Activated CD8-positive, alpha-beta memory T cell treated with anti-CD3 and anti-CD28 coated beads, Interleukin-2, amount 50 U/mL, for 4 hours (primary cell): ENCODE measurements at regions not wholly inside any gene's neighbourhood (a gene's known extent, or its start where the extent isn't known, plus 50 kb on each side); places are given as distances from the start of the nearest gene placed in this dataset.
"Not testable (repeated sequence)": the region's sequence is repeated elsewhere in the genome, so short reads cannot be mapped to it uniquely, and the experiment has no call there.

ENCODE experiments used
- DNase-seq: peaks from one replicate; pipeline ENCODE4 v3.0.0-alpha.2; 2020

DNA sequence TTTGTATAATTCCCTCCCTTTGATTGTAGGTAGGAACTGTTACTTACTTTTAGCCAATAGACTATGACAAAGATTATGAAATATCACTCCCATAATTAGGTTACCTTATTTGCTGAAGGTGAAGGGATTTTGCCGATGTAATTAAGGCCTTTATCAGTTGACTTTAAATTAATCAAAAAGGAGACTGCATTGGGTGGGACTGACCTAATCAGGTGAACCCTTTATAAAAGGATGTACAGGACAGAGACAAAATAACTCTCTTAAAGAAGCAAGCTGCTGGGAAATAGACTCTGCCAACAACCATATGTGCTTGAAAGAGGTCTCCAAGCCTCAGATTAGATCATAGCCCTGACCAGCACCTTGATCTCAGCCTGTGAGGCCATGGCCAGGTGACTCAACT, 167.6 kb downstream of the SOX3 start:
- DNase-seq: no peak

DNA sequence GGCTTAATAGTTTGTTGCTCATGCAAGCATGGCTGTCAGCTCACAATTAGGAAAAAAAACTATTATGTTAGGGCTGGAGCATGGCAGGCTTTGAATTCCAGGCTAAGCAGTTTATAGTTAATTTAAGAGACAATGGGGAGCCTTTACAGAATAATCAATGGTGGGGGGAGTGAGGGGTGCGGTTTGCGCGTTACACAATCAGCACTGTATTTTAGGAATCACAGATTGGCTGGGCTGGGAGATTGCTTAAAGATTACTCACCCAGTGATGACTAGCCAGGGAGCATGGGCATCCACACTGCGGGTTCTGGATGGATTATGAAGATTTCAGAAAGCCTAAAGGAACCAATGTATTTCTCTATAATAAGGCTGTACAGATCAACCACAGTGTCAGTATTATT, 186.6 kb downstream of the SOX3 start:
- no peak for DNase-seq

DNA sequence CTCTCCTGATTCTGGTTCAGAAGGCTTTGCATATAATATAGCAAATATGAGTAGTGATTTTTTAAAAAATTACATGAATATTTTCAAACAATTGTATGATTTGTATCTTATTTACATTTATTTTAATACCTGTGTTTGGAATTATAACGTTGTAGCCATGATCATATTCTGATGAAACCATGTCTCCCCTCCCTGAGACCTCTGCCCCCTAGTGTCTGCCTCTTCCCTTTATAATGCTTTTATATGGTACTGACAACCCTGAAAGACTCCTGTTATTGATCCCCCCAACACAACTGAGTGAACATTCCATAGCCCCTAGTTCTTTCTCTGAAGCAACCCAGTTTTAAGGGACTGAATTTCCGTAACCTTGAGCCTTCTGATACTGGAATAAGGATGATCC, 187.4 kb downstream of the SOX3 start:
- DNase-seq: no peak

DNA sequence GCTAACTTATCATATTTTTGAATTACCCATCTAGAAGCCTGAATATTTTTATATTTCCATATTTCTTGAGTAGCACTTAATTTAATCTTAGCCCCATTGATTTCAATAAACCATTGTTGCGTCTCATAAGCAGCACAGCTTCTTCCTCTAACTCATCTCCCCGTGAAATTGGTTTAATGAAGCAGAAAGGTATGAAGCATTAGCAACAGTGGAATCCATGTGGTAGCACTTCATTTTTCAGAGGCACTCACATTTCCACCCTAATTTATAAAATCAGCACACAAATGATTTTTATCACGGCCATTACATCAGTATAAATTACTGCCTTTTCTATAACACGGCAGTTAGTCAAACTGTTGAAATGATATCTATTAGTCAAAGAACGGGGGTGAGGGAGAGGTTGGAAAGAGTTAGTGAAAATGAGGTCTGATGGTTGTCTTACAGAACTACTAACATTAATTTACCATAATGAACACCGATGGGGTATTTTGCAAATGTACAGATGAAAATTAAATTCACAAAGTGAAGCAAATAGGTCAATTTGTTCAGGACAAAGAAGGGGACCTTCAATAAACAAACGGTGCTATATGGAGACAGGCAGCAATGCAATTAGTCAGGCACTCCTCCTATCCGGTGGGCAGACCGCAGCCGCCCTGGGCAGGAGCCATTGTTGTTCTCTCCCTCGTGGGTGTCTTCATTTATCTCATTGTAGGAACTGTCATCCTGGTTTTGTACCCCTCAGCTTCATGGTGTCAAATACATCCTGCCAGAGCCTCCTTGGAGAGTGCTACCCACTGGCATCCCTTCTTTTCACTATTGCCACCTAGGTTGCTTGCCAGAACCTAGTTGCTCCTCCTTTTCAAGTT, 205.7 kb downstream of the SOX3 start:
- DNase-seq: no peak

DNA sequence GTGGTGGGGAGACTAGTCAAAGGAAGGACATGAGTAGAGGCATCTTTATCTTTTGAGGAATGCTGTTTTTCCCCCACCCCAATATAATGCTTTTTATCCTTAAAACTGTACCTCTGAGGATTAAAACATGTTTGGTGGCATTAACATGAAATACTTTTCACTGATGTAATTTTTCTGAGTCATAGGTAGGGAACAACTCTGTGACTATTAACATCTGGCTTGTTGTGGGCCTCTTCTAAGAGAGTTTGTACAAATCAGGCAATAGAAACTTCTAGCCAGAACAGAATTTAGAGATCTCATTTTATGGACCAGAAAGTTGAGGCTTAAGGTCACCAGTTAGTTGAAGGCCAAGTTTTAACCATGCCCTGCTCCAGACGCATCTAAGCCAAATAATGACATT, 207.6 kb downstream of the SOX3 start:
- no peak for DNase-seq

DNA sequence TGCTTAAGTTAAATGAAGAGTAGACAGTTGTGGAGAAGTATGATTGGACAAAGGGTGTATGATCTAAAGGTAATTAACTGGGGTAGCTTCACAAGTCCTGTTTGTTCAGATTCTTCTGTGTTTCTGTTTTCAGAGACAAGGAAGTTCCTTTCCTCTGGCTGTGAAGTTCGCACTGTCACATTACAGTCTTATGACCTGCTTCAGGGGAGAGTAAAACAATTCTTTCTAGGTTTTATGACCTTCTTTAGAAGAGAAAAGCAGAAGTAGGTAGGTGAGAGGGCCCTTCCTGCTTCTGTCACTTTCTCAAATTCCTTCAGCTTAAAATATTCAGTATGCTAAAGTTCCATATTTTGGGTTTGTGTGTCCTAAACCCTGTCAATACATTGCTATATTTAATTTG, 211.9 kb downstream of the SOX3 start:
- no peak for DNase-seq

DNA sequence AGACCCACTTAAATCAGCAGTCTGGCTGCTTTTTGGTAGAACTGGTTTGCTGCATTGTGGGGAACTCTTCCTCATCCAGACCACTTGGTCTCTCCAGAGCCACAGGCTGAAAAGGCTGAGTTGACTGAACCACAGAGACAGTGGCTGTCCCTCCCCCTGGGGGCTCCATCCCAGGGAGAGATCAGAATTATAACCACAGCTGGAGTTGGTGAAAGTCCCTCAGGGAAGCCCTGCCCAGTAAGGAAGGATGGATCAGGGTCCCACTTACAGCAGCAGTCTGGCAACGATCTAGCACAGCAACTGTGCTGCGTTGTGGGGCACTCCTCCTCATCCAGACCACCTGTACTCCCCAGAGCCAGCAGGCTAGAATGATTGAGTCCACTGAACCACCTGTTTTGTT, 212.7 kb downstream of the SOX3 start:
- DNase-seq: no peak

DNA sequence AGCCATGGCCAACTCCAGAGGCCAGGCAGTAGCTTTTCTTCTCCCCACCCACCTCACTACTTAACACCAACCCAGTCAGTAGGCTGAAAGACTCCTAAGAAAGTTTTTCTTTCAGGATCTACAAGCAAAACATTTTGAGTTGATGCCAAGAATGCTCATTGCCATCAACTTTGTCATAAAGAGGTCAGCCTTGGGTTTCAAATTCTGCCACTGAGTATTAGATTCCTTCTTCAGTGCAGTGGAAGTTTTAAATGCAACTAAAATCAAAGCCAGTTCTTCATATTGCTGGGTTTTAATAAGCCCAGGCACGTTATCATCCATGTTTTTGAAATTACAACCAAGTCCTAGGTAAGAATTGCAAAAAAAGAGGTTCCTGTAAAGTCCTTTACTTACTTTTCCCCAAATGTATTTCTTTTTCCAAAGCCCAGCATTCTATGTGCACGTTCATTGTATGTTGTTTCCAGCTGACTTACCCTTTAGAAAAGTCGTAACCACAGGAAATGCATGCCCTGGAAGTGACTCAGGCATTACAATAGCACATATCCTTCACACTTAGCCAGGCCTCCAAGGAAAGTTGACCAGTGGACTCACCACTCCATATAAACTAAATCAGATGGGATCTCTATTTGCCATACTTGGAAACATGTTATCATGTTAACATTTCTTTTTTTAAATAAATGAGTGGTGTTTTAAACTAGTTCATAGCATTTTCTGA, 229.9 kb downstream of the SOX3 start:
- DNase-seq: no peak

DNA sequence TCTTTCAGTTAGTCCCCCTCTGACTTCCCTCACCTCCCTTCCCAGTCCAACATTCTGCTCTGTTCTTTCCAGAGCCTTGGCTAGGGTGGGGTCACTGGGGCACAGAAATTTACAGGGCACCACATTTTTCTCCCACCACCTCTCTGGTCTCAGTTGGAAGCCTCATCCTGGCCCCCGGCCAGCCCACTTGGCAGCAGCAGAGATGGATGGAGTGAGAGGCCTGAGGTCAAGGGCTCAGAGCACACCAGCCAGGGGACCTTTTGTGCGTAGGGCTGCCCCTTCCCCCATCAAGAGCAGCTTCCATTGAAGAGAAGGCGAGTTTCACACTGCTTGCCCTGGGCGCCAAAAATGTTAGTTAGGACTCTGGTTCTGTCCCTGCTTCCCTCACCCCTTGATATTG, 230.9 kb downstream of the SOX3 start:
- DNase-seq: no peak

DNA sequence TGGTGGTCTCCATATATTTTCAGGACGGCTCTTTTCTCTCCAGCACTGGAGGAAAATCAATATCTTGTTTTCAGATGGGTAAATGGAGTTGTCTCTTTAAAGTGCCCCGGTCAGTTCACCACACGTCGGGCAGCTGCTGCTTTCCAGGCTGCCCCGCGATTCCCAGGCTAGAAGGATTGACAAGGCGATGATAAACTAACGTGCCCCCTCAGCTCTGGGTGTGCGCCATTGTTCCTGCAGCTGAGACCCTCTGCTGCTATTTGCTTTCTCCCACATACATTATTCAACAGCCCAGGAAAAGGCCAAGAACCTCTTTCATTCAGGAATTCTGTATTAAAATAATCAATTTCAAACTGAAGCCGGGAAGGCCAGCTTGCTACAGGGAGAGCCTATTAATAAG, 254.5 kb downstream of the SOX3 start:
- DNase-seq: no peak

DNA sequence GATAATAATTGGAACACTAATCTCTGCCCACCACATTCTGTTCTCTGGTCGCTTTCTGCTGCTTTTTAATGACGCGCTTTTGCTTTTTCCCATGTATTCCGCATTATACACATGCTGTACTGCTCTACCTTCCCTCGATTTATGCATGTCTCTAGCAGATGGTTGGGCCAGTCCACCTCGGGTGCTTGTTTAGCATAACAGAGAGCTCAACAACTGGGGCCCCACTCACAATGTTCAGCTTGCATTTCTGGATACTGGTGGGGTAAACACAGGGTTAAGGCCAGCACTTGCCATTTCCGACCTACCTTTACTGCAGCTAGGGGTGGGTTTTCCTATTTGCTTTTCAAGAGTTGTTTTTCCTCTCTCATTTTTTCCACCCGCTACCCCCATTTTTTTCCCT, 255.8 kb downstream of the SOX3 start:
- no peak for DNase-seq

DNA sequence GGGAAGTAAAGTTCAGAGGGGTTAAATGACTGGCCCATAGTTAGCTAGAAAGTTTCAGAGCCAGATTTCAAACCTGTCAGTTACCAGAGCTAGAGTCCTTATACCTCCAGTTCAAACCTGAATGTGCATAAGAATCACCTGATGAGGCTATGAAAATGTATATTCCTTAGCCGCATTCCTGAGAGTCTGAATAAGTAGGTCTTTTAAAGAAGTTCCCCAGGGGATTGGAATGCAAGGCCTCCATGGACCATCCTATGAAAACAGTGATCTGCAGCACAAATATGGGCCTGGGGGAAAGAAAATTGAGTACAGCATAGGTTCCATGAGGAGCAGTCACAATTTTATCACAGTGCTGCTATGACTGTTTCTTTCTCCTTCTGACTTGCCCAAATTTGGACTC, 263.9 kb upstream of the CXorf66 start:
- no peak for DNase-seq

DNA sequence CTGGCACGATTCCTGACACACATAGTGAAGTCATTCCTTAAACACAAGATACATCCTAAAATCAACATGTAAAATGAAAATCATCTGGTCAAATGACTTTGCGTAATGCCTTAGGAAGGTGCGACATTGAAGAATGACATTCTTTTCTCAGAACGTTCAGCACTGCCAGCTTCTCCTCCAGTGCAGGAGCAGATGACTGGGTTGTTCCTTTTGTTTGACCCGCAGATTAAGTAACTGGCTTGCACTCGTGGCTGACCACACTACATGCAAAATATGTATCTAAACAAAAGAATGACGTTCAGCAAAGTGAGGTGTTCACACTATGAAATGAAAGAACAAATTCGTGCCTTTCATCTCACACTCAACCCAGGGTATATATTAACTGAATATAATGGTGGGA, 260.7 kb upstream of the CXorf66 start:
- DNase-seq: not testable (repeated sequence)

DNA sequence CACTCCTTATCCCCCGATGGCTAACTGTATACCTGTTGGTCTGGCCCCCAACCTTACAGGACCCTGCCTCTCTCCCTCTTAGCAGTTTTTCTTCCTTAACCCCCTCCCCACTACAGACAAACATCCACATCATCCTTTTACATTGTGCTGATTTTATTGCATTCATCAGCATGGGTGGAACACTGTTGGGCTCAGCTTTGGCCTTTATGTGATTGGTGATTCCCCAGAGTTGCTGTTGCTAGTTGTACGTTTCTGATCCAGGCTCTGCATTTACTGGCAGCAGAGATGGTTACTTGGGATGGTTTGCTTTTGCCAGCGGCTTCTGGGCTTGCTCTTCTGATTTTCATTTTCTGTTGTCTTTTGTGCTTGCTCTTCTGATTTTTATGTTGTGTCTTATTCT, 250.6 kb upstream of the CXorf66 start:
- DNase-seq: not testable (repeated sequence)

DNA sequence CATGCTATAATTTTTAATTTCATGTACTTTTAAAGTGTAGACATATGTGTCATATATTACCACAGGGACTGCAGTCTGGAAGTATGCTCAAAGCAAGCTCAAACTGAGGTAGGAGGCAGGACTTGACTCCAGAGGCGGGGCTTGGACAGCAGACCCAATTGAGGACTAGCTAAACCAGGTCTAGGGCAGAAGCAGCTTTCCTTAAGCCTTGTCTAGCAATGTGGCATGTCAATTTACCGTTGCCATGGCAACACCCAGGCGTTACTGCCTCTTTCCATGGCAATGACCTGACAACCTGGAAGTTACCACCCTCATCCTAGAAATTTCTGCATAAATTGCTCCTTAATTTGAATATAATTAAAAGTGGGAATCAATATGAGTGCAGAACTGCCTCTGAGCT, 249.2 kb upstream of the CXorf66 start:
- DNase-seq: not testable (repeated sequence)

DNA sequence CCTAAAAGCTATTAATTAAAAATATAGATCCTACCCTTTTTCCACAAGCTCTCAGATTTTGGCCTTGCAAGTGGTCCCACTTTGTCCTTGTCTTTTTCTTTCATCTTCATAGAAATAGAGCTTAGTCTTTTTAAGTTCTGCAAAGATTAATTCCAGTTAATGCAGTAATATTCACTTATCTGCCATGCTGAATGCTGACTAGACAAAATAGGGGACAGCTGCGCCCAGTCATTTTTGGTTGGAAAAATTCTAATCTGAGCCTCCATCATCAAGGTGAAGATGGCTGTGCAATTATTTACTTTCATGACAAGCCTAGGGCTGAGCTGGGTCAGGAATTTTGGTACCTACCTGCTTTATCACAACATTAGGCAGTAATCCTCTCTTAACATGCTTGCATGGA, 241.3 kb upstream of the CXorf66 start:
- DNase-seq: no peak

DNA sequence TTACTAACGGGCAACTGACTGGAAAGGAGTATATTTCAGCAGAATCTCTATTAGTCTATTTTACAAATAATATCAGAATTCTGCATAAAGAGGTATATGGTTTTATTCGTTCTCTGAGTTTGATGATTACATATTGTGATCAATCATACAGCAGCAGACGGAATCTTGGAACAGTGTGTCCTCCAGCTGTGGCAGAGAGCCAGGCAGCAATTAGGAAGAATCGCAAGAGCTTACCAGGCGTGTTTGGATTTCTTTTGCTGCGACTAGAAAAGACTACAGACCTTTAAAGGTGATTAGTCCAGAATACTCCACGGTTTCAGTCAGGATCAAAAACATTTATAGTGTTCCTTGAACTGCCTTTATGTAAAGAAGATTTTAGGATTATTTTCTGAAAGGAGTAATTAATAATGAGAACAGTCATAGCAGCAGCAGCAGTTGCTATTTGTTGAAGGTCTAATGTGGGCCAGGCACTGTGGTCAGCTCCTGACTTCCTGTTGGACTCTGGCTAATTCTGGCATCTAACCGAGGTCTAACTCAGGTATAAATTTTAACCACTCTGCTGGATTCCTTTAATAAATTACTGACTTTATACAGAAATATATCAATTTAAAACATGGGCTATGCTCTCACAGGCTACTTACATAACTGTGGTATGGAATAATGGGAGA, 225.3 kb upstream of the CXorf66 start:
- DNase-seq: no peak

DNA sequence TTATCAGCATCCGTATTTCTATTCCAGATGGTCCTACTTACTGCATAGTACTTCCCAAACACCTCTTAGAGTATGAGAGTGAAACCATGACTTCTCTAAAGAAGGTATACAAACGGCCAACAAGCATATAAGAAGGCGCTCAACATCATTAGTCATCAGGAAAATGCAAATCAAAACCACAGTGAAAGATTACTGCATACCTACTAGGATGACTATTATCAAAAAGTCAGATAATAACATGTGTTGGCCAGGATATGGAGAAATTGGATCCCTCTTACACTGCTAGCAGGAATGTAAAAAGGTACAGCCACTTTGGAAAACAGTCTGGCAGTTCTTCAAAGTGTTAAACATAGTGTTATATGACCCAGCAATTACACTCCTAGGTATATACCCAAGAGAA, 215.3 kb upstream of the CXorf66 start:
- DNase-seq: no peak

DNA sequence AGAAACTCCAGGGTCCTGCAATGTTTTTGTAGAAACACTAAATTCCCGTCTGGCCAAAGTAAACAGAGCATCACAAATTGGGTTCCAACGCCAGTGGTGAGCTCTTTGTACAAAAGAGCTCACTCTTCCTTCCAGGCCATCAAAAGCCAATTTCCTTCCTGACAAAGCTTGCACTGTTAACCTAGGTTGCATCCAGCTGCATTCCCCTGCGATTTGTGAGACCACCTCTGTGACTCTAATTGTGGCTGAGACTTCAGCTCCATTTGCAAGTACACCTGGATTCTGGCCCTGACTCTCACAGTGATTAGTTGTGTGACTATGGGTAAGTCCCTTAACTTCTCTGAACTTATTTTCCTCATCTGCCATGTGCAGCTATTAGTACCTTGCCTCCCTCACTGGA, 212.5 kb upstream of the CXorf66 start:
- DNase-seq: no peak

DNA sequence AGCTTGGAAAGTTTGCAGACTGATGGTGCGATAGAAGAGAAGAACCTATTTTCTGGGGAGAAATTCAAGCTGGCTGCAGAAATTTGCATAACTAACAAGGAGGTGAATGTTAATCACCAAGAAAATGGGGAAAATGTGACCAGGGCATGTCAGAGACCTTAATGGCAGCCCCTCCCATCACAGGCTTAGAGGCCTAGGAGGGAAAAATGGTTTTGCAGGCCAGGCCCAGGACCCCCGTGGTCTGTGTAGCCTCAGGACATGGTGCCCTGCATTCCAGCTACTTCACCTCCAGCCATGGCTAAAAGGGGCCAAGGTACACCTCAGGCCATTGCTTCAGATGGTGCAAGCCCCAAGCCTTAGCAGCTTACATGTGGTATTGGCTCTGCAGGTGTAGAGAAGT, 207.1 kb upstream of the CXorf66 start:
- DNase-seq: no peak

DNA sequence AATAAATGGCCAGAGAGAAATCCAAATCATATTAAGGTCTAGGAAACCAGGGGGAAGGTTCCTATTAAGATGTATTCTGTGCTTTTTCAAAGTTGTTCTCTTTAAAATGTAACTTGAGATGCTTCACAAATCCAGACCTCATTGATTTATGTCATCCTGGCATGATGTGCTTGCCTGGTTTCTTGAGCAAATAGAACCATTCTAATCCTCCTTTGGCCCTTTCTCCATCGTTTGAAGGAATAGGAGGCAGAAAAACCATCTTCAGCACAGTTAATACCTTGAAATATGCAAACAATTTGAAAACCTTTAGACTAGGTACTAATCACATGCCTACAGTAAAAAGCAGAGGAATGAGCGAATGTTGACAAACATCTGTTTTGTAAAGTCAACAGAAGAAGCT, 202.2 kb upstream of the CXorf66 start:
- DNase-seq: no peak

DNA sequence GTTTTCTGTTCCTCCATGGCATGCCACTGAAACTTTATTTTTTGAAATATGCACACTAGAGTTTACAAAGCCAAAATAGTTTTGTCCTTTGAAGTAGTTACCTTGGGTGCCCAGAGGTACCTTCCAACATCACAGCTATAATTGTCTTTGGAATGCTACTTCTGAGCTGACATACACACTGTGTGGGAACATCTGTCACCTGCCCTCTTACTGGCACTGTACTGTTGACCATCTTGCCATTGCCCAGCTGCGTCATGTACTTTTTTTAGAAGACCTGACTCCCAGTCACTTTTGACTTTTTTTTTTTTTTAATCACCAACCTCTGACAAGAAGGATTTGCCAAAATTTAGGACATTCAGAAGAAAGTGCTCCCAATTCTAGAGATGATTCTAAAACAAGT, 200.5 kb upstream of the CXorf66 start:
- DNase-seq: no peak

DNA sequence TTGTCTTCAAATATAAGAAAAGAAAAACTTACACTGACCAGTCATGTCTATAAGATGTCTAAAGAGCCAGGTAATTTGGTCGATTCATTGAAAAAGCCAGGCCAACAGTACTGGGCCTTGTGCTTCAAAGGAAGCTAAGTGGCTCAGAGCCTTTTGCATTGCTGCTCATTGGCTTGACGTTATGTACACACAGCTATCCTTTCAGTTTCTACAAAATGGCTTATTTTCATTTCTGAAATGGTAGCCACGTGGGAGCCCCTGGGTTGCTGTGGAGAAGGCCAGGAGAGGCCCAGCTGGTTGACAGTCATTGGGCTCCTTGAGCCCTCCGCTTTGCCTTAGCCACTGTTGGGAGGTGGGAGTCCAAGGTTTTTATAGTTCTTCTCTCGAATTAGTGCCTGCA, 199.1 kb upstream of the CXorf66 start:
- DNase-seq: no peak
